ENCODE measurements at regions not wholly inside any gene's neighbourhood (a gene's known extent, or its start where the extent isn't known, plus 50 kb on each side); places are given as distances from the start of the nearest gene placed in this dataset.
"Not testable (repeated sequence)": the region's sequence is repeated elsewhere in the genome, so short reads cannot be mapped to it uniquely, and the experiment has no call there.

DNA sequence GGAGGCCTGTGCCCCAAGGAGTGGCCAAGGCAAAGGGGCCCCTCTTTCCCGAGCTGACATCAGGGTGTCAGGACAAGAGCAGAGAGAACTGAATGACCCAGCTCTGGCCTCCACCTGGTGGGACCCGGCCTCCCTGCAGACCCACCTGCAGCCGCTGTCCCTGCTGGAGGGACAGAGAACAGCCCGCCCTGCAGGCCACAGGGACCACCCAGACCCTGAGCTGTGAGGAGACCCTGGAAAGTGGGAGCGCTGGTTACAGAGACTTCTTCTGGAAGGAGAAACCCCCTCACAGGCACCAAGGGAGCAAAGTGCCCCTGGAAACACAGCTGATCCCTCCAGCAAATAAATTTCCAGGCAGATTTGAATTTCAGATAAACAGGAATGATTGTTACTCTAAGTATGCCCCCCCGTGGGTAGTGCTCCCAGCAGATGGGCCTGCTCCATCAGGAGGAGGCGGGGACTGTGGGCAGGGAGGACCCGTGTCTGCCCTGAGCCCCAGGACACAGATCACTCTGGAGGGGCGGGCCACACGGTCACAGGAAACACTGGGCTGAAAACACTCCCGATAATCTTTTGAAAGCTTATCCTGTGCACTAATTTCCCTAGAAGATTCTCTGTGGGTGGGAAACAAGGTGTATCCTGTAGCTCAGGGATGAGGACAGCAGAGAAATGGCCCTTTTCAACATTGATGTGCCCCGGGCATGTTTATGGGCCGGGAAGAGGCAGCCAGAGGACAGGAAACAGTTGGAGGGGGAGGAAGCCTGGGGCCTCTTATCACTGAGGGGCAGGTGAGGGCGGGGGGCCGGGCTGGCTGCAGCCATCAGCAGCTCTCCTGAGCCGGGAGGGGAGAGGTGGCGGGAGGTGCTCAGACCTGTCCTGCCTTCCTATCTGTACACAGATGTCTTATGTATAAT, 276.0 kb downstream of the ADGRD1 start:
- DNase-seq (ENCODE audit: low read depth) = no peak

DNA sequence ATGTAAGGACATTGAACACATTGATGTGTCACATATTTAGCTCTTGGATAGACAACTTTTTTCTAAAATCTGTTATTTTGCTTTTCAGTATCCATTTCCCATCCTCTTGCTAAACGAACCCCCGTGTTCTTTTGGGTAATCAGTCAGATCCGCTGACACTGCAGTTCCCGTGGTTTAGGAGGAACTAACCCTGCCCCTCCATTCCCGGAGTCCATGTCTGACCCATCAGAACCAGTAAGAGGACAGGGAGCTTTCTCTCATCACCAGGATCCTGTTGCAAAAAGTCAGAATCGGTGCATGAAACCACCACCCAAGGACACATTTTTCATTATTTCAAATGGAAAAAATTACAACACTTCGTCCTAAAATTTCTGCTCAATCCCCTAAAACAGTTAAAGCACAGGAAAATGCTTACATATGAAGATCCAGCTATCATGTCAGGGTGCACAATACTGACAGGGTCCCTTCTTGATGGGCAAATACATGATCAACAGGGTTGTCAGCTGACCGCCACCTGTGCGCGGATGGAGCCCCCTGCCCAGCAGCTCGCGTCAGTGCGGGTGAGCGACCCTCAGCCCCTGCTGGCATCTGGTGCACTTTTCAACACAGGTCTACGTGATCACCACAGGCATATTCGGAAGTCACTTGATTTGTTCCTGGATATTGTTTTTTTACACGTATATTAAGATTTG, 276.8 kb downstream of the ADGRD1 start:
- DNase-seq (ENCODE audit: low read depth) = no peak

- DNase-seq (ENCODE audit: low read depth) = no peak
These were observed 277.6 kb downstream of the ADGRD1 start for GRCh38 chr12:131231032-131231980.

- no peak for DNase-seq (ENCODE audit: low read depth)
These were observed 278.3 kb downstream of the ADGRD1 start for GRCh38 chr12:131232036-131232435.

- not testable (repeated sequence) for DNase-seq (ENCODE audit: low read depth)
These were observed 279.2 kb downstream of the ADGRD1 start for GRCh38 chr12:131232872-131233271.

- DNase-seq (ENCODE audit: low read depth) = not testable (repeated sequence)
These were observed 280.4 kb downstream of the ADGRD1 start for GRCh38 chr12:131233850-131234789.

GRCh38 chr12:131234841-131235271, 281.1 kb downstream of the ADGRD1 start:
- DNase-seq (ENCODE audit: low read depth) = not testable (repeated sequence)

- DNase-seq (ENCODE audit: low read depth) = no peak
These were observed 282.2 kb downstream of the ADGRD1 start for GRCh38 chr12:131235871-131236271.

- DNase-seq (ENCODE audit: low read depth) = no peak
These were observed 285.8 kb downstream of the ADGRD1 start for GRCh38 chr12:131239384-131240094.

GRCh38 chr12:131241517-131241916, 287.8 kb downstream of the ADGRD1 start:
- DNase-seq (ENCODE audit: low read depth) = no peak

DNA sequence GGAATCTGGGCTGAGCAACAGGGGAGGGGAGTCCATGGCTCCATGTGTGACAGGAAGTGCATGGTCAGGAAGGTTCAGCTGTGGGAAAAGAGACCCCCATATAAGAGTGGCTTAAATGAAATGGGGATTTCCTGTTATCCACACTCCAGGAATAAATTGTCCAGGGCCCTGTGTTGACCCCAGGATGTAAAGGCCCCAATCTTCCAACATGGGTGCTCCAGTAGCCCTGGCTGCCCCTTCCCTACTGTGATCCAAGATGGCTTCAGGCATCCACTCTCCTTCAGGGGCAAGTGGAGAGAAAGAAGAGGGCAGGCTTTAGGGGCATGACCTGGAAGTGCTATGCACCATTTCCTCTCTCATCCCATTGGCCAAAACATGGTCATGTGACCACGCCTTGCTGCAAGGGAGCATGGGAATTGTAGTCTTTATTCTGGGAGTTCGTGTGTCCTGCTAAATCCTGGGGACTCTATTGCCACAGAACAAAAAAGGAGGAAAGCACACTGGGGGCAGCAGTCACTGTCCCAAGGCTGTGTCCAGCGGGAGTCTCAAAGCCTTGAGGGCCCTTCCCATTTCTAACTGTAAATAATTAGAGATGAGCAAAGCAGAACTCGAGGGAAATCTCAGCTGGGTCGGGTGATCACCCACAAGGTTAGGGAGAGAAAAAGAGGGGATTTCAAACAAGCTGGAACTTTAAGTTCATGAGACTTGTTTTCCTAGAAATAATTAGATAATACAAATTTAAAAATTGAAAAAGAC, 289.2 kb downstream of the ADGRD1 start:
- DNase-seq (ENCODE audit: low read depth) = no peak

DNA sequence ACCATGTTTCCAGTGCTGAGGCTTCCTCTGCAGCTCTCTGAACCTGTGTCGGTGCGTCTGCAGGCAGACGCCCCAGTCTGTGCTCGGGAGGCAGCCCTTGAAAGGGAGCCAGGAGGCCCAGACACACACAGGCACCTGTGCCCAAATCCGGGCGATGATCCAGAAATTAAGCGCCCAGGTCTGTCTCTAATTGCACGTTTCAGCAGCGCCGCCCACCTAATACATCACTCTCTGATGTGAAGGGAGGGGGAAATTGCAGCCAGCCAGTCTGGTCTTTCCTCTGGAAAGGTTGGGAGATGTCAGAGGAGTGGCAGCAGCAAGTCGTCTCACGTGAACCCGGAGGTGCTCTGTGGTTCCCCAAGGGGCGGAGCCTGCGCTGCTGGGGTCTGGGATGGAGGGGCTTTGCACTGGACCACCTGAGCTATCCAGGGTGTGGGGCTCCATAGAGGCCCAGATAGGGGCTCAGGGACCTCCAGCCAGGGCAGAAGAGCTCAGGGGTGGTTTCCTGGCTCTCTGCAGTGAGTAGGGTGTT, 290.5 kb downstream of the ADGRD1 start:
- DNase-seq (ENCODE audit: low read depth) = not testable (repeated sequence)

DNA sequence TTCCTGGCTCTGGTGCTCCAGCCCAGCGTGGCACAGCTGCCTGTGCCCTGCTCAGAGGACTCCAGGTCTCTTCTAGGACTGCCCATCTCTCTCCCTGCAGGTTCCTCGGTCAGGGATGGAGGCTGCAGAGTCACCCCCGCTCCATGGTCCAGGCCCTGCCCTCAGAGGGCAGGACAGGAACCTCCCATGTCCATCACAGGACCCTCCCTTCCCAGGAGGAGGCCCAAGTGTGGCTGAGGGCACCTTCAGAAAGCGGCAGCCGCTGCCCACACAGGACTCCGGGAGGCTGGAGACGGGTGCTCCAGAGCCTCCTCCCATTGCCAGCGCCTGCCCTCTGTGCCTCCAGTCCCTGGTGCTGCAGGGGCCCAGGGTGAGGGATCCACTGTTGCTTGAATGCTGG, 291.5 kb downstream of the ADGRD1 start:
- not testable (repeated sequence) for DNase-seq (ENCODE audit: low read depth)

DNA sequence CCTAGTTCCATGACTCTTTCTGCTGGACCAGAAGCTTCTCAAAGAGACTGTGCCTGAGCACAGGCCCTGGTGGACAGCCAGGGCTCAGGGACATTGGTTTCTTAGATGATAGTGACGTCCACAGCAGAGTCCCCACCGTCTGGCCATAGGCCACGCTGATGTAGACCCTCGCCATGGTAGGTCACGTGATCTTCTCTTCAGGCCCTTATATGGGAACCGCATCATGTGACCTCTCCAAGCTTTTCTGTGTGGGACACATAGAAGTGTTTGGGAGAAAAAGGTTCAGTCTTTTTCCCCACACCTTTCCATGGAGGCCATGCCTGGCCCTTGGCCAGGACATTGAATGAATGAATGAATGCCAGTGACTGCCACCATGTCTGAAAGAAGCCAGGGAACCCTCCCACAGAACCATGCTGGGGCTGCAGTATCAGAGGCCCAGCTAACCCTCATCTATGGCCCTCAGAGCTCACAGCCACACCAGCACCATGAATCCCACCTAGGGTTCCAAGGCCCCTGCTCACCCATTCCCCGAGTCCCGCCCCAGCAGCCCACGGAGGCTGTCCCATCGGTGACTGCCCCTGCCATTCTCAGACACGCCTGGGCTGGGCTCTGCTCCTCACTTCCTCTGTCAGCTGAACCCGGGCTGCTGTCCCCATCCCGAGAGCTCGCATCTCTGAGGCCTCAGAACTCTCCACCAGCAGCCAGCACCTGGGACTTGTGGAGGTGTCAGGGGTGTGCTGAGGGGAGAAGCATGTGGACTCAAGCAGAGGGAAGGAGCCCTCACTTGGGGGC, 292.1 kb downstream of the ADGRD1 start:
- no peak for DNase-seq (ENCODE audit: low read depth)

GRCh38 chr12:131247026-131247725, 293.5 kb downstream of the ADGRD1 start:
- not testable (repeated sequence) for DNase-seq (ENCODE audit: low read depth)

DNA sequence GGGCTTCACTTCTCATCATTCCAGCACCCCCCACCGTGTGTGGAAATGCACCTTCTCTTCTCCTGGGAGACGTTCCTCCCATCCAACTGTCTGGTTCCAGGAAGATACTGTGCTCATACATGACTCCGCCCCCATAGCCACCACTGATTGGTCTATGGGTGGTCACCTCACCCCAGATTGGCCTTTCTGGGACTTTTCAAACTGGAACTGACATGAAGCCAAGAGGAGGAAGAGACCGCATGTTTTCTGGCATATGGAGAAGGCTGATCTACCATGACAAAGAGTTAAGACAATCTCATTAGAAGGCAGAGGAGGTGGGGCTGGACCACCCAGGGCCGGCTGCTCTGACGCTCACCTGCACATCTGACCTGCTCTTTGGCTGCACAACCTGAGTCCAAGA, 294.2 kb downstream of the ADGRD1 start:
- DNase-seq (ENCODE audit: low read depth) = not testable (repeated sequence)

GRCh38 chr12:131249246-131250027, 295.7 kb downstream of the ADGRD1 start:
- no peak for DNase-seq (ENCODE audit: low read depth)

Data from iris pigment epithelial cell (primary cell).